ENCODE measurements at regions not wholly inside any gene's neighbourhood (a gene's known extent, or its start where the extent isn't known, plus 50 kb on each side); places are given as distances from the start of the nearest gene placed in this dataset.

- no peak for DNase-seq (ENCODE audit: low read depth in 3 of 3, low spot score in 1 of 3)
These were observed 478.4 kb upstream of the HS6ST1 start for GRCh38 chr2:128797092-128797491.

DNA sequence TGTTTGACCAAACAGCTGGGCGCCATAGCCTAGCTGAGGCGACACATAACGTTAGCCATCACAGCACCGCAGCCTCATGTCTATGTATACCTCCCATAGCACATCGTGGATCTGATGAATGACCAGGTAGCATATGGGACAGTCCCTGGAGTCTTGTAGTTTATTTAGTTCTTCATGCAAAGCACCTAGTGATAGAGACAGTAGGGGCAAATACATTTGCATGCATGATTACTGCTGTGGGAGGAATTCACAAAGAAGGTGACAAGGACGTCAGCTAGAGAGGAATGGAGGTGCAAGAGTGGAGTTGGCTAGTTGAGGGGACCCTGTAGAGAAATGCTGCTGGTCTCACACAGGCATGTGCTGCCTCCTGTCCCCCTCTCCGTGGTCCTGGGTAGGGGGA, 478.9 kb upstream of the HS6ST1 start:
- DNase-seq (ENCODE audit: low read depth in 3 of 3, low spot score in 1 of 3) = no peak

GRCh38 chr2:128797937-128798336, 479.3 kb upstream of the HS6ST1 start:
- no peak for DNase-seq (ENCODE audit: low read depth in 3 of 3, low spot score in 1 of 3)

DNA sequence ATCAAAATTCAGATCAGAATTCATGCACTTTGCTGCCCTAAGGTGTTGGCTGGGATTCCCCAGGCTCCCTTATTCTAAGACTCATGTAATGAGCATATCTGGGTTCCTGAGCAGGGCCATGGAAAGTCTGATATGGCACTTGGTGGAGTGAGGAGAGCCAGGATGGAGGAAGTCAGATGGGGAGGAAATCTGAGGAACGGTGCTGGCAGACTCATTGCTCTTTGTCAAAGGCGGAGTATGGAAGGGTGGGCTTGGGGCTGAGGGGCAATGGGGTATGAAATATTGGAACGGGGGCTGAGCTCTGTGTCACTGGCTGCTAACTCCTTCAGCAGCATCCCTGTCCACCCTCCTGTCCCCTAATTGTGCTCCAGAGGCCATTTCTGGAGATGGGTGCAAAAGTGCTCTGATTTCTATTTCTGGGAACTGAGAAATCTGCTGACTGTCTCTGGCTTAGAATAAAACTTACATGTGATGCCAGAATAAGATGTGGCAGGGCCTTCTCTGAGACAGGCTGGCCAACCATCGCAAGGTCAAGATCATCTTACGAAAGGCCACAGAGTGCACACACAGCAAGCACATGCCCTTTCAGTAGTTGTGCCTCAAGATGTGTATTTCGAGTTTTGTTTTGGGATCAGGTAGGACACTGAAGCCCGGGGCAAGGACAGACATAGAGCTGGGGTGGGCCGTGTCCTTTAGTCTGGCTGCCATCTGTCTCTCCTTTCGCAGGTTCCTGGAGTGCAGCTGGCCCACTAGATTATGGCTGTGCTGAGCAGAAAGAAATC, 480.0 kb upstream of the HS6ST1 start:
- no peak for DNase-seq (ENCODE audit: low read depth in 3 of 3, low spot score in 1 of 3)

DNA sequence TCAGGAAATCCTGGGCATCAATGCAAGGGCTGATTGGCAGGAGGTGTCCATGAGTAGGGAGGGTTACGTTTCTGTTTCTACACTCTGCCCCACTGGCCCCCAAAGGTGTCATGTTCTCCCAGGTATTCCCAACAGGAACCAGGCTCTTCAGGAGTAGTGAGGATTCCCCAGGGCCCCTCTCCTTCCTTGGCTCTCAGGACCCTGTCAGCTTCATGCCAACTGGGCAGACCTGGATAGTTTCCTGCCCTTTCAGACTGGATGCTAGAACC, 480.6 kb upstream of the HS6ST1 start:
- no peak for DNase-seq (ENCODE audit: low read depth in 3 of 3, low spot score in 1 of 3)

- DNase-seq (ENCODE audit: low read depth in 3 of 3, low spot score in 1 of 3) = no peak
These were observed 481.1 kb upstream of the HS6ST1 start for GRCh38 chr2:128799730-128800129.

DNA sequence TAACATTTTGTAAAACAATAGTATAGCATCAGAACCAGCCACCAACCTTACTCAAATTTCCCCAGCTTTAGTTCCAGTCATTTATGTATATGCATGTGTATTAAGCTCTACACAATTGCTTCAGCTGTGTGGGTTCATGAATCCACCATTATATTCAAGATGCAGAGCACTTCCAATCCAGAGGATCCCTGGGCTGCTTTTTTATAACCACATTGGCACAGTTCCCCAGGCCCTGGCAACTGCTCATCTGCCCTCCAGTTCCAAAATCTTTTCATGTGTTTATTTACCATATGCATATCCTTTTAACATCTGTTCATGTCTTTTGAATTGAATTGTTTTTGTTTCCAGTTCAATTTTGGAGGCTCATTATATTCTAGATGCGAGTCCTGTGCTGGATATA, 482.9 kb upstream of the HS6ST1 start:
- DNase-seq (ENCODE audit: low read depth in 3 of 3, low spot score in 1 of 3) = no peak

- DNase-seq (ENCODE audit: low read depth in 3 of 3, low spot score in 1 of 3) = no peak
These were observed 484.6 kb upstream of the HS6ST1 start for GRCh38 chr2:128803222-128803621.

DNA sequence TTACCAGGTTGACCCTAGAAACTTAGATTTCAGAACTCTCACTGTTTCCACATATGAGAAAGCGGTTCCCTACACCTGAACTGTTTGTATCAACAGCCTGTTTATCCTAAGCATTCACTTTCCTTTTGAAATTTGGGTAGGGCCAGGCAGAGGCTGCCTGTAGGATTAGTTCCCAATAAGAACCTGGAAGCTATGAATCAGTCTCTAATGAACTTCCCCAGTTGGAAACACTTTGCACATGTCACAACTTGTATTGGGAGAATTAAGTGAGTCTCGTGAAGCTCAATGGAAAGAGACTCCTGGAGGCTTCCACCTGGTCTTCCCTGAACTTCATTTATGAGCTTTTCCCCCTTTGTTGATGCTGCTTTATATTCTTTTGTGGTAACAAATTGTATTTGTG, 486.6 kb upstream of the HS6ST1 start:
- DNase-seq (ENCODE audit: low read depth in 3 of 3, low spot score in 1 of 3) = no peak

DNA sequence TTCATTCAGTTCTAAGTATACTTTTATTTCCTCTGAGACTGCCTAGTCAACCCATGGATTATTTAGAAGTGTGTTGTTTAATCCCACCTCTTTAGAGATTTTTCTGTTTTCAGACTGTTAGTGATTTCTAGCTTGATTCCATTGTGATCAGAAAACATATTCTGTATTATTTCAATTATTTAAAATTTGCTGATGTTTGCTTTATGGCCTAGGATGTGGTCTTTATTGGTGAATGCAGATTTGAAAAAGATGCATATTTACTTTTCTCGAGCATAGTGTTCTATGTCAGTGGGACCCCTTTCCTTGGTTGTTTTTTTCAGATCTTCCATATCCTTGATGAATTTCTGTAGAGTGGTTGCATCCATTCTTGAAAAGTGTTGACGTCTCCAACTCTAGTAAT, 487.2 kb upstream of the HS6ST1 start:
- no peak for DNase-seq (ENCODE audit: low read depth in 3 of 3, low spot score in 1 of 3)

DNA sequence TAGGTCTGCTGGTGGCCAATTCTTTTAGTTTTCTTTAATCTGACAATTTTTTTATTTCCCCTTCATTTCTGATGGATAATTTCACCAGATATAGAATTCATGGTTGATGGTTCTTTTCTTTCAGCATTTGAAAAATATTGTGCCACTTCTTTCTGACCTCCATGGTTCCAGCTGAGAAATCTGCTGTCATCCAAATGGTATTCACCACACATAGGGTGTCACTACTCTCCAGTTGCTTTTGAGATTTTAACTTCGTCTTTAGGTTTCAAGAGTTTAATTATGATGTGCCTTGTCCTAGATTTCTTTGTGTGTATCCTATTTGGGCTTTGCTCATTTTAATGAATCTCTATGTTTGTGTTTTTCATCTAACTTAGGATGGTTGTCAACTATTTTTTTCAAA, 488.6 kb upstream of the HS6ST1 start:
- DNase-seq (ENCODE audit: low read depth in 3 of 3, low spot score in 1 of 3) = no peak

DNA sequence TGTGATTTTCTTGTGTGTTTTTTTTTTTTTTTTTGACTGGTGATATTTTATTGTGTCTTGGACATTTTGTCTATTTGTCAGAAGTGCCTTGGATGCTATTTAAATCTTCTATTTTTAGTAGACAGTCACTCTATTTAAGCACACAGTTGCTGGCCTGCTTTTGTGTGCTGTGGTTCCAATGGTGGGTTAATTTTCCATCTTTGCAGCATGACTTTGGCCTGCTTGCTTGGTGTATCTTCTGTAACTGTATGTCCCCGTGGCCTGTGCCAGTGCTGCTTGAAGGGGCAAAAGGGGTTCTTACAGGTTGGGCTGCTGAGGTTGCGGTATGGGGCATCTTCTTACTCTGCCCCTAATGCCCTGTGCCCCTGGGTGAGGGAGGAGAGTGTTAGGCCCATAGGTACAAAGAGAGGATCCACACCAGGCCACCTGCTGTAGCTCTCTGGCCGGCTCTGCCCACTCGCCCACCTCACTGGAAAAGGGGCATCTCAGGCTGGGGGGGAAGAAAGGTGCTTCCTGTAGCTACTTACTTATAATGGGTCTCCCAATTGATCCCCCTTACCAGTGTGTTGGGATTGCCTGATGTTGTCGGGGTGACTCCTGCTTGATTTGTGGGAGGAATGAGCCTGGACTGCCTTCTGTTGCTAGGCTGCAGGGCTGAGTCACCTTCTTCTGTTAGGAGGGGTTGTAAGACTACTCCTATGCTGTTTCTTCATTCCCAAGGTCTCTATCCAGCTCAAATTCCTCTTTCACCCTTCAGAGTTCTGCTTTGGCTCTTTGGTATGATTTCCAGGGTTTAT, 490.0 kb upstream of the HS6ST1 start:
- DNase-seq (ENCODE audit: low read depth in 3 of 3, low spot score in 1 of 3) = no peak

- DNase-seq (ENCODE audit: low read depth in 3 of 3, low spot score in 1 of 3) = no peak
These were observed 490.6 kb upstream of the HS6ST1 start for GRCh38 chr2:128809259-128809636.

- no peak for DNase-seq (ENCODE audit: low read depth in 3 of 3, low spot score in 1 of 3)
These were observed 491.2 kb upstream of the HS6ST1 start for GRCh38 chr2:128809880-128810279.

DNA sequence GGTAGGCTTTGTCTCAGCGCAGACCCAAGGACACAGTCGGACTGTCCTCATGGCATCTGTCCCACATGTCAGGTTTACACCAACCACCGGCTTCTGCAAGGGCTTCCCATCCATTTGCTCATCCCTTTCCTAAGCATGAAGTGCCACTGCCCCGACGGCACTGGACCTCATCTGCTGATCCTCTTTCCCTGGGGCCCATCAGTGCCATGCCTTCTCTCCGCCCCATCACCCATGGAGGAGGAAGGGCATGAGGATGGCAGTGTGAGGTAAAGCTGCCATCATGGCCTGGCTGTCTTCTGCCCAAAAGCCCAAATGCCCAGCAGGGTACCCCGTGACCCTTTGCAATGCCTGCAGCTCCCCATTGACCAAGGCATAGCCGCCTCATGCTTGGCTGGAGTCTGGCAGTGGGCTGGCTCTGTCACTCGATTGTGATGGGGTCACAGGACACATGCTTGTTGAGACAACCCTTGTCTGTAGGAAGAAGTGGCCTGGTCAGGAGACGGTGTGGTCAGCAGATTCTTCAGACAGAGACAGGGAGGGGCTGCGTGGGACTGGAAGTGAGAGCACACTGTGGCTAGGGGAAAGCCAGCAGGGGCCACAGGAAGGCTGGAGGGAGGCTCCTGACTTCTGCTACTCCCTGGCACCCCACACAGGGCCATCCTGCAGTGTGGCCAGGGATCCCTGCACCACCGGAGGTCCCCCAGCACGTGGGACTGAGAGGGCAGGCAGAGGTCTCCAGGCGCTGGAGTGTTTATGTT, 493.7 kb upstream of the HS6ST1 start:
- no peak for DNase-seq (ENCODE audit: low read depth in 3 of 3, low spot score in 1 of 3)

- DNase-seq (ENCODE audit: low read depth in 3 of 3, low spot score in 1 of 3) = no peak
These were observed 494.8 kb upstream of the HS6ST1 start for GRCh38 chr2:128813352-128814034.

DNA sequence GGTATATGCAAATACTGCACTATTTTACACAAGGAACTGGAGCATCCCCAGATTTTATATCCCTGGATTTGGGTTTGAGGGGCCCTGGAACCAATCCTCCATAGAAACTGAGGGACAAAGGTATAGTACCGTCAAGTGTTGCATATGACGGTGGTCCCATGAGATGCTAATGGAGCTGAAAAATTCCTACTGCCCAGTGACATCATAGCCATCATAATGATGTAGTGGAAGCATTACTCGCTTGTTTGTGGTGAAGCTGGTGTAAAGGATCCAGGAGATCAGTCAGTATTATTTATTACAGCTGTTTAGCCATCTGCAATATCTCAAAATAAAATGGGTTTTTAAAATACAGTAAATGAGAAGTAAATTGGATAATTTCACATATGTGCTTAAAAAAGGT, 496.6 kb upstream of the HS6ST1 start:
- DNase-seq (ENCODE audit: low read depth in 3 of 3, low spot score in 1 of 3) = no peak

GRCh38 chr2:128817171-128817570, 498.5 kb upstream of the HS6ST1 start:
- DNase-seq (ENCODE audit: low read depth in 3 of 3, low spot score in 1 of 3) = no peak

- no peak for DNase-seq (ENCODE audit: low read depth in 3 of 3, low spot score in 1 of 3)
These were observed 499.1 kb upstream of the HS6ST1 start for GRCh38 chr2:128817813-128818212.

DNA sequence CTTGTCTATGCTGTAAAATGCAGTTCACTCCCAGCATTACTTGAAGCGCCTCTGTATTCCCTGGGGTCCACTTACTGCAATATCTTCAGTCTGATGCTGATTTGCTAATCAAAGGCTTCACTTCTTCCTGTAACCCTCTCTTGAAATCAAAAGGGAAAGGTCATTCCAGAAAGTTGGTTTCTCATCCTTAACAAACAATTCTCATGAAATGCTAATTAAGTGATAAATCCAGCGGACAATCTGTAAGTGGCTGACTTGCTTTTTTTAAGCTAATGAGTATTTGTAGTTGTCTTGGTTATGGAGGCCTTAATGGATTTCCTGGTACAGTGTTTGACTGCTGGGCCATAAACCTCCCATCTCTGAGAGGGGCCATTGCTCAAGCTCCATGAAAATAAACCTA, 499.6 kb upstream of the HS6ST1 start:
- DNase-seq (ENCODE audit: low read depth in 3 of 3, low spot score in 1 of 3) = no peak

- DNase-seq (ENCODE audit: low read depth in 3 of 3, low spot score in 1 of 3) = no peak
These were observed 500.2 kb upstream of the HS6ST1 start for GRCh38 chr2:128818704-128819491.

Data from stimulated activated CD4-positive, alpha-beta T cell treated with anti-CD3 and anti-CD28 coated beads, TNF-alpha, amount 100 ng/mL, for 1 hour (primary cell).